Tibial nerve (tissue), 4 donors: ENCODE measurements at regions not wholly inside any gene's neighbourhood (a gene's known extent, or its start where the extent isn't known, plus 50 kb on each side); places are given as distances from the start of the nearest gene placed in this dataset.

Experiments used
- DNase-seq, 2 donors: peaks; one replicate each; pipeline ENCODE4 v3.0.0-alpha.2; 2019; ENCODE audit warnings: low spot score in 2 of 2
- H3K27ac ChIP-seq, 4 donors: fragments of 200-600 bp; sonication (generic) in 3 of 4; one replicate each; pipeline ENCODE4 v1.5.1; 2017 to 2019; ENCODE audit warnings: mild to moderate bottlenecking in 1 of 4
- H3K27me3 ChIP-seq, 2 donors: fragments of 200-600 bp; sonication (generic) in 1 of 2; one replicate each; pipeline versions ENCODE4 v1.5.1 to v1.6.0; 2017 to 2019
- H3K36me3 ChIP-seq, 3 donors: fragments of 200-600 bp; sonication (generic); one replicate each; pipeline ENCODE4 v1.5.1; 2018 to 2019
- H3K4me1 ChIP-seq, 4 donors: fragments of 200-600 bp; sonication (generic) in 3 of 4; one replicate each; pipeline ENCODE4 v1.5.1; 2017 to 2019
- H3K4me3 ChIP-seq, 4 donors: fragments of 200-600 bp; sonication (generic) in 3 of 4; one replicate each; pipeline ENCODE4 v1.5.1; 2017 to 2019; ENCODE audit warnings: mild to moderate bottlenecking in 1 of 4, moderate library complexity in 1 of 4
- H3K9me3 ChIP-seq, 4 donors: fragments of 200-600 bp; sonication (generic) in 3 of 4; one replicate each; pipeline ENCODE4 v1.5.1; 2017 to 2019
- CTCF ChIP-seq, 5 experiments: fragments of 200-600 bp in 3 of 5; fragments of 450-650 bp in 2 of 5; sonication (generic) in 3 of 5; IDR thresholded peaks; one replicate each; pipeline ENCODE4 v1.5.1; 2016 to 2019; ENCODE audit warnings: antibody characterized with exemption in 5 of 5, mild to moderate bottlenecking in 3 of 5, moderate library complexity in 2 of 5
- EP300 ChIP-seq, 2 donors: sonication (generic); formaldehyde crosslinking; IDR thresholded peaks; one replicate each; pipeline ENCODE4 v1.6.1; 2017; ENCODE audit warnings: antibody characterized with exemption in 2 of 2, mild to moderate bottlenecking in 1 of 2
- POLR2A ChIP-seq, 2 donors: fragments of 450-650 bp; IDR thresholded peaks; one replicate each; pipeline ENCODE4 v1.6.1; 2017; ENCODE audit warnings: antibody characterized with exemption in 2 of 2, mild to moderate bottlenecking in 2 of 2, moderate library complexity in 2 of 2
- WGBS, 2 donors: methylation state at CpG; one replicate each; pipeline ENCODE4 v1.1.5; 2018; 5-methylcytosine and 5-hydroxymethylcytosine counted together

- Histone ChIP-seq H3K9me3 (peaks cover 0 to 4% (median 0%) of the 10 kb centered on the region in 4 donors), H3K4me1 (no peaks in the 10 kb centered on the region), H3K27ac (no peak overlapping the region), H3K4me3 (no peak overlapping the region), H3K36me3 (no peaks in the 10 kb centered on the region), H3K27me3 (no peaks in the 10 kb centered on the region)
- 67 to 69% methylated on average over 2 of the region's 2 CpGs for WGBS, 2 donors
- no peak for TF ChIP-seq POLR2A (IDR thresholded peaks at IDR 0.05)
- TF ChIP-seq CTCF (IDR thresholded peaks at IDR 0.05), result no peak
- no peak for TF ChIP-seq EP300 (IDR thresholded peaks at IDR 0.05)
- DNase-seq, result no peak
Measured at GRCh38 chr1:165031001-165031400, 325.5 kb downstream of the LMX1A start.

GRCh38 chr1:165025805-165026204 lies 330.7 kb downstream of the LMX1A start:
- WGBS, 2 donors, result 96 to 98% methylated on average over 2 of the region's 2 CpGs
- TF ChIP-seq POLR2A (IDR thresholded peaks at IDR 0.05), result no peak
- TF ChIP-seq EP300 (IDR thresholded peaks at IDR 0.05), result no peak
- TF ChIP-seq CTCF (IDR thresholded peaks at IDR 0.05), result no peak
- Histone ChIP-seq H3K4me1 (no peaks in the 10 kb centered on the region), H3K9me3 (peaks cover 0 to 31% (median 0%) of the 10 kb centered on the region in 4 donors), H3K36me3 (no peaks in the 10 kb centered on the region), H3K27me3 (no peaks in the 10 kb centered on the region), H3K4me3 (no peak overlapping the region), H3K27ac (no peak overlapping the region)
- DNase-seq, result no peak

- no peaks in the 10 kb centered on the region for H3K4me1 ChIP-seq
- no peak overlapping the region for H3K4me3 ChIP-seq
- TF ChIP-seq EP300 (IDR thresholded peaks at IDR 0.05) (no peak), CTCF (IDR thresholded peaks at IDR 0.05) (no peak), POLR2A (IDR thresholded peaks at IDR 0.05) (no peak)
- peaks cover 0 to 3% (median 0%) of the 10 kb centered on the region in 4 donors for H3K9me3 ChIP-seq
- no peak for DNase-seq
- no peaks in the 10 kb centered on the region for H3K27me3 ChIP-seq
- 69 to 87% methylated on average over 4 of the region's 4 CpGs for WGBS, 2 donors
- H3K36me3 ChIP-seq, result no peaks in the 10 kb centered on the region
- H3K27ac ChIP-seq, result no peak overlapping the region
Measured at GRCh38 chr1:165014753-165015152, 341.8 kb downstream of the LMX1A start.

GRCh38 chr1:165011991-165012531 lies 344.5 kb downstream of the LMX1A start:
- TF ChIP-seq EP300 (IDR thresholded peaks at IDR 0.05) (no peak), CTCF (IDR thresholded peaks at IDR 0.05) (no peak), POLR2A (IDR thresholded peaks at IDR 0.05) (no peak)
- Histone ChIP-seq H3K27me3 (no peaks in the 10 kb centered on the region), H3K4me1 (no peaks in the 10 kb centered on the region), H3K27ac (no peak overlapping the region), H3K9me3 (peaks cover 0 to 3% (median 0%) of the 10 kb centered on the region in 4 donors), H3K4me3 (no peak overlapping the region), H3K36me3 (no peaks in the 10 kb centered on the region)
- WGBS, 2 donors, result 11 to 26% methylated on average over 1 of the region's 1 CpG
- DNase-seq, result no peak

- Histone ChIP-seq H3K27ac (no peak overlapping the region), H3K4me3 (no peak overlapping the region), H3K36me3 (no peaks in the 10 kb centered on the region), H3K4me1 (no peaks in the 10 kb centered on the region), H3K27me3 (no peaks in the 10 kb centered on the region), H3K9me3 (no peaks in the 10 kb centered on the region)
- DNase-seq, result no peak
- 76 to 77% methylated on average over 1 of the region's 1 CpG for WGBS, 2 donors
- TF ChIP-seq CTCF (IDR thresholded peaks at IDR 0.05) (no peak), POLR2A (IDR thresholded peaks at IDR 0.05) (no peak), EP300 (IDR thresholded peaks at IDR 0.05) (no peak)
Measured at GRCh38 chr1:165011186-165011585, 345.3 kb downstream of the LMX1A start.
